NCI-H748 treated with DMSO at 0.1 percent for 48 hours (cell line): ENCODE measurements at regions not wholly inside any gene's neighbourhood (a gene's known extent, or its start where the extent isn't known, plus 50 kb on each side); places are given as distances from the start of the nearest gene placed in this dataset.

Source experiments
- DNase-seq: peaks from one replicate; lab custom pipeline; 2025; lab: John Stamatoyannopoulos, UW

DNA sequence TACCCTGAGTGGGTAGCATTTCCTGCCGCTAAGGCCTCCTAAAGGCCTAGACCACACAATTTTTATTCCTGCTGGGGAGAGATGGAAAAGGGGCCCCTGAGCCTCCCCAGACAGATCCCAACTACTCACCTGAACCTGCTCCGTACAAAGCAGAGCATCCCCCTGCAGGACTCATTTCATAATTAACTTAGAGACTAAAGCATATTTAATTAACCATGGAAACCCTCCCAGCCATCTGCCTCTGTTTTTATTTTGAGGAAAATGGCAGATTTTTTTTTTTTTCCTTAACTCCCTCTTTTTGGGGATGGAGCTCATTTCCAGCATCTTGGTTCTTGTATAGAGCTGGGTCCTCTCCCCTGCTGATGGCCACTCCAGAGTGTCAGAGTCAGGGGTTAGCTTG is 96.5 kb upstream of the CRHR1 start:
- DNase-seq = no peak

DNA sequence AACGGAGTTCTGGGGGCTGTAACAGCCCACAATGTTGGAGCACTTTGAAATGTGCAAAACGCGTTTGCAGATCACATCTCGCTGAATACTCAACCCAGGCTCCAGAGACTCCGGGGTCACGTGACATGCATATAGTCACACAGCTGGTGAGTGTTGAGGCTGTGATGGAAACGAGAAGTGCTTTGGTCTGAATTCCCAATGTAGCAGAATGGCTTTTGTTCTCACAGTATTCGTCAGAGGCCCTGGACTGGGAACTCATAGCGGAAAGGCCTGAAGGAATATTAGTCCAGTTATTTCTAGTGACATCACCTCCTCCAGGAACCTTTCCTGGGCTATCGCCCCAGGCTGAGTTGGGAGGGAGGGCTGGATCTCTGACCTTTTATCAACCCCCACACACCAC is 95.8 kb upstream of the CRHR1 start:
- no peak for DNase-seq

DNA sequence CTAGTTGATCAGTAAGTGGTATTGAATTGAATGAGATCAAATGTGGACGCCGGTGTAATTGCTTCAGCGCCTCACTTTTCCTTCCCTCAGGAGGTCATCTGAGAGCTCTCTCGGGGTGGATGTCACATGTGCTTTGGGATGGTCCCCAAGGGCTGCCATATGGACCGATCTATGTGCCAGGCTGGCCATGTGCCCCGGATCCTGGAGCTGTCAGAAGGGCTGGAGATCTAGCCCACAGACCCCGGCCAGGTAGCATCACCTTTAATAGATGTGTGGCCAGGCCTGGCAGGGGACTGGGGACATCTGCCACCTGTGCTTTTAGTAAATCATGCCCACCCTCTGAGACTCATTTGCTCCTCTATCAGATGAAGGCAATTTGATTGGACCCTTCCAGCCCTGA is 95.3 kb upstream of the CRHR1 start:
- DNase-seq = no peak

DNA sequence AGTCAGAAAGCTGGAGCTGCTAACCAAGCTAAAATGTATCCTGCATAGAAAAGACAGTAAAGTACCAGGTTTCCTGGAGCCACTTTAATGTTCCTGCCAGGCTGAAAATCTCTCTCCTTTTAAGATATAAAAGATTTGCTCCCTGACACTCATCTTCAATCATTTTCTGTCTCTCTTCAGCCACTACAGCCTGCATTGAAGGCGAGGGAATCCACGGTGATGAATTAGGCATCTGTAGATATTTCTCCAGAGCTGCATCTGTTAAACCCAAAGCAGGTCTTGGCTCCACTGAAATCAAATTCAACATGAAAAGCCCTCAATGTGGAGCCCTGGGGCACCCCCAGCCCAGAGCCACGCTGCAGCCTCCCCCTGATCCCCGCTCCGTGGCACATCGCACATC is 94.7 kb upstream of the CRHR1 start:
- no peak for DNase-seq

DNA sequence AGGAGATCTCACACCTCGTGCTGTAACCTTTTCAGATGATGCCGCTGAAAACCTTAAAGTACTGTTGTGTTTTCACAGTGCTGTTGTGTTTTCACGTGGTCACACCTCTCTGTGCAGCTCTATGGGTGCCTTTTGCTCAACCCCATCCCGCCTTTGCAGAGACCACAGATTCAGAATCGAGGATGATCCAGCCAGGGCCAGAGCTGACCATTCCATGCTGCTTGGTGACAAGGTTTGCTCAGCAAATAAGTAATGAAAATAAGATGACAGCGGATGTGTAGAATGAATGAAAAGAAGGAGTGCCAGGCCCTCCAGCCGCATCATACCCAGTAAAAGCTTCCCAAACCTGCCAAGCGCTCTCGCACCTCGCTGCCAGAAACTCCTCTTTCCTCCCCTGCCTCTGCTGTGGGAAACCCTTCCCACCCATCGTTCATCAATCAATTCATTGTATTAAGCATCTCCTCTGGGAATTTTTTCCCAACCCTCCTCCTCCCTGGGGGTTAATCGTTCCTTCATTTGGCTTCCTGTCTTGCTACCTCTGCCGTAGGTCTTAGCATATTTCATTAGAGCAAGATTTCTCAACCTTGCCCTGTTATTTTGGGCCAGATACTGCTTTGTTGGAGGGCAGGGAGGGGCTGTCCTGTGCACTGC is 93.4 kb upstream of the CRHR1 start:
- DNase-seq = no peak

DNA sequence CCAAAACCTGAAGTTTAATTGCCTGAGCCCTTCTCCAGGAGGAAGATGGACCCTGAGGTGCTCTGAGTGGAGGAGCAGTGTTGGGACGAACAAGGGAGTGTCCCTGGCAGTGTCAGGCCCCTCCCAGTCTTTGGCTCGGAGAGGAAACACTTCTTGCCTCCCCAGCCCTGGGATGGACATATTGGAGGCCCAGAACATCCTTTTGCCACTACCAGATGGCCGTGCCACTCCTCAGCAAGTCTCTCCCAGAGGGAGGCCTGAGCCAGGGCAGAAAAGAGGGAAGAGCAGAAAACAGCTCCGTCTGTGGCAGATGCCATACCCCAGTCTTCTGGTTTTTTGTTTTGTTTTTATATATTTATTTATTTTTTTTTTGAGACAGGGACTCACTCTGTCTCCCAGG is 91.5 kb upstream of the CRHR1 start:
- DNase-seq = no peak

DNA sequence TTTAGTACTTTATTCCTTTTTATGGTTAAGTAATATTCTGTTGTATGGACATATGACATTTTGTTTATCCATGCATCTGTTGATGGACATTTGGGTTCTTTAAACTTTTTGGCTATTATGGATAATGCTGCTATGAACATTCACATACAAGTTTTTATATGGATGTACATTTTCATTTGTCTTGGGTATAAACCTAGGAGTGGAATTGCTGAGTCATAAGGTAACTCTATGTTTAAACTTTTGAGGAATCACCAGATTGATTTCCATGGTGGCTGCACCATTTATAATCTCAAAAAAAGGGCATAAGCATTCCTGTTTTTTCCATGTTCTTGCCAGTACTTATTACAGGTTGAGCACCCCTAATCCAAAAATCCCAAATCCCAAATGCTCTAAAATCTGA is 90.3 kb upstream of the CRHR1 start:
- DNase-seq = no peak

DNA sequence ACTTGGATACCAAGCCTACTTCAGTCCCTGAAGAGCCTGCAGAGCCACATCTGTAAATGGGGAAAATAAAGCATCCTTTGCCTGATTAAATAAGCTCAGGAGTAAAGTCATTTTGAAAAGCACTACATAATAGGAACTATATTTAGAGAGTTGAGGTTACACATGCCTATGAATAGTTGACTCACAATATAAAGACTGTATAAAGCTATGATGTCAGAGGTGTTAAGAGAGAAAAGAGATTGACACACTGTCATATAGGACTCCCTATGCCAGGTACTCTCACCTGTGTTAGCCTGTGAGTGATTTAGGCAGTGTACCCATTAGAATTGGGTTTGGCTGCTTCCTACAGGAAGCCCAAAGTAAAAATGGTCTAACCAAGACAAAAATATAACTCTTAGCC is 87.7 kb upstream of the CRHR1 start:
- DNase-seq = no peak

DNA sequence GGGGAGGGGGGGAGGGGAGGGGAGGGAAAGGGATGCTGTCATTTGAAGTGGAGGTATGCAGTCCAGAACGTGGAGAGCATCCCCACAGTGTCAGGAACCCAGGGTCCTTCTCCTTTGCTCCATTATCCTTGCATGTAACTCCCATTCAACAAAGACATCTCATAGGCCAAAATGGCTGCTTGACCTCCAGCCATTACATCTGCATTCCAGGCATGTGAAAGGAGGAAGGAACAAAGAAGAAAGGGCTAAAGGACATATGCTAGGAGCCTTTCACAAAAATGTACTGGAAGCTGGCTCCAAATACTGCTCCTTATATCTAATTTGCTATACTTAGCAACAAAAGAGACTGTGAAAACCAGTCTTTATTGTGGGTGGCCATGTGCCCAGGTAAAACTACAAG is 87.0 kb upstream of the CRHR1 start:
- DNase-seq = no peak

DNA sequence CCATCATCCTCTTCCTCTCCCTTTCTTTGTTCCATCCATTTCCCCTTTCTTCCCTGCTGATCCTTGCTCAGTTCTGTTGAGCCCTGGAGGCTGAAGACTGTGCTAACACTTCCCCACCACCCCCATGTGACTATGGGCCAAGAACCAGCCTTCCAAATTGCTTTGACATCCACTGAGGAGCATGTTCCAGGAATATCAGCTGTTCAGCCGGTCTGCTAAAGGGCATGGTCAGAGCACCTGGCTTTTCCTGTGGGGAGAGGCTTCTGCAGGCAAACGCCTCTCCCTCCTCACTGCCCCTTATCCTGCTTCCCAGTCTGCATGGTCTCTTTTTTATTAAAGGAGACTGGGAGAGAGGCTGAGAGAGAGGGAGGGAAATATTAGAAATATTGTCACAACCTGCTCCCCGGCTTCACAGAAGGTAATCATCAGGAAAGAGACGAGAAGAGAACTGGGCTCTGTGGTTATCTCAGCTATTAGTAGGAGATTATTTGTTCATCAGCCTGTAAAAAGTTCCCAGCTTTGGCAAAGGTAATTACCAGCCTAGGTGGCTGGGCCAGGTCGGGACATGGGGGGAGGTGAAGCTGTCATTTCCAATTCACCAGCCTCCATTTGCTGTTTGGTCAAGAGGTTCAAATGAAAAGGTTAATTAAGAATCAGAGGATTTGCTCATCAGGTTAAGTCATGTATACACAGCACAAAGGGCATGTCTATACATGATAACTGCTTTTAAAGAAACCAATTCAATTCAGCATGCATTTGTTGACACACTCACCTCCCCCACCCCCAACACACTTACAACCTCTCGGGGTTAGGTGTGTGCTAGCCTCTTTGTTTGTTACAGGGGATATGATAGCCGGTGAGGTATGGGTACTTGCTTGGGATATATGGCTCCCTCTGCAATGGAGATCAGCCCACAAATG is 83.7 kb upstream of the CRHR1 start:
- DNase-seq = peak; percentile 67

DNA sequence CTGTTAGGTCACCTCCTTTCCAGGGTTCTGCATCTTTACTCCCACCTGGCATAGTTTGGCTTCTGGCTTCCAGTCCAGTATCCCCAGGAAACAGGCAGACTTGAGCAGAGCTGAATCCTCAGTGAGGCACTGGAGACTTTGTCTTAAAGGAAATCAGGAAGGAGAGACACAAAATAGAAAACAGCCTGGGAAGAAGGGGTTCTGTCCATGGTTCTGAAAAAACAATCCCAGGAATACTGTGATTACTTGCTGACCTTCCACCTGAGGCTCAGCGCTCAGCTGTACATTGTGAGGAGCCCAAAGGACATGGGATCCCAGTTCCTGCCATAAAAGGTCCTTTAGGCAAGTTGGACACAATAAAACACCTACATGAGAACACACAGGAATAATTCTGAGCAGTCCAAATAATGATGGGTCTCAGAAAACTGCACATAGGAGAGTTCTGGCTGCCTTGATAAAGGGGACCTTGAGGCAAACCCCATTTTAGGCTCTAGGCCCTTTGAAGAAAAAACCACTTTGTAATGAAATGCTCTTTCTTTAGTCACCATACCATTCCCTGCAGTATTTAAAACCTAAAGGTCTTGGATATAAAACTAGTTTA is 81.4 kb upstream of the CRHR1 start:
- DNase-seq = no peak

DNA sequence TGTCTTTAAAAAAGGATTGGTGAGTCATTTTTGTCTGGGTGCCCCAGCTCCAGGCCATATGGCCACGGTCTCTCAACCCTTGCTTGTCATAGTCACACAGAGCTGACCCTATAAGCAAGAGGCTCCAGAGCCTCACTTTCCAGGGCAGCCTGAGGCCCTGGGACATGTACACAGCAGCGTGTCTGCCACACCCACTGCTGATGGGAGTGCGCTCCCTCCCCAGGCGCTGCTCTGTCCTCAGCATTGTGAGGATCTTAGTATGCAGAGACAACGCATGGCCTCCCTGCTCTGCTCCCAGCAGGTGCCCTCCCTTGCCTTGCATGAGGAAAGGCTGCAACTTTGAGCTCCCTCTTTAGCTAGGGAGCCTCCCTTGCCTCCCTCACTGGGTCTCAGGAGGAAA is 80.8 kb upstream of the CRHR1 start:
- no peak for DNase-seq

DNA sequence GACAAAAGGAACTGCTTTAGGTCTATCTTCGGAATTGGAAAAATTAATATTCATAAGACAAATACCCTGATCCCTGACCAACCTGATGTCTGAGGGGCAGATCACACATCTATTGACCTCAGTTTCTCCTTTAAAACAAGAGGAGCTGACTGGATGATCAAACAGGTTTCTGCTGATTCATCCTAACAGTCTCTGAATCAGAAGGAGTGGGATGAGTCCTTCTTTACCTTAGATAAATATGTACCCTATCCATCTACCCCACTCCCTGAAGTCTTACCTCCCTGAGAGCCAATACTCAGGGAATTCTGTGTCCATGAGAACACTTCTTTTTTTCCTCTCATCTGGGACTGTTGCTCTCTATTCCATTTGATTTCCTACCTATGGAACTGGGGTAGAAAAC is 80.3 kb upstream of the CRHR1 start:
- no peak for DNase-seq

DNA sequence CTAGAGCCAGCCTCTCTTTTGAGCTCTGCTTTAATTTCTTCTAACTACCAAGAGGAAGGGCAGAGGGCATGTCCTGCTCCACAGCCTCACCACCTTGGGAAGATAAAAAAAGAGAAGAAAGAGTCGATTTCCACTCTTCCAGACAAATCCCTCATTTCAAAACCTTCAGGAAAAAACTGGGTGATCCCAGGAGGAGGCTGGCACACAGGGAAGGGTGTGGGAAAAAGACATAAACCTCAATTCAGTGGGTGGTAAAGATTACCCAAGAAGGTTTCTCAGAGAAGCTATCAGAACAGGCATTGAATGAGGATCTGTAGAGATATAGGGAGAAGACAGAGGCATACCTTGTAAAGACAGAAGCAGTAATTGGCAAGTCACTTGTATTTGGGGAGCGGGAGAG is 79.9 kb upstream of the CRHR1 start:
- DNase-seq = no peak

DNA sequence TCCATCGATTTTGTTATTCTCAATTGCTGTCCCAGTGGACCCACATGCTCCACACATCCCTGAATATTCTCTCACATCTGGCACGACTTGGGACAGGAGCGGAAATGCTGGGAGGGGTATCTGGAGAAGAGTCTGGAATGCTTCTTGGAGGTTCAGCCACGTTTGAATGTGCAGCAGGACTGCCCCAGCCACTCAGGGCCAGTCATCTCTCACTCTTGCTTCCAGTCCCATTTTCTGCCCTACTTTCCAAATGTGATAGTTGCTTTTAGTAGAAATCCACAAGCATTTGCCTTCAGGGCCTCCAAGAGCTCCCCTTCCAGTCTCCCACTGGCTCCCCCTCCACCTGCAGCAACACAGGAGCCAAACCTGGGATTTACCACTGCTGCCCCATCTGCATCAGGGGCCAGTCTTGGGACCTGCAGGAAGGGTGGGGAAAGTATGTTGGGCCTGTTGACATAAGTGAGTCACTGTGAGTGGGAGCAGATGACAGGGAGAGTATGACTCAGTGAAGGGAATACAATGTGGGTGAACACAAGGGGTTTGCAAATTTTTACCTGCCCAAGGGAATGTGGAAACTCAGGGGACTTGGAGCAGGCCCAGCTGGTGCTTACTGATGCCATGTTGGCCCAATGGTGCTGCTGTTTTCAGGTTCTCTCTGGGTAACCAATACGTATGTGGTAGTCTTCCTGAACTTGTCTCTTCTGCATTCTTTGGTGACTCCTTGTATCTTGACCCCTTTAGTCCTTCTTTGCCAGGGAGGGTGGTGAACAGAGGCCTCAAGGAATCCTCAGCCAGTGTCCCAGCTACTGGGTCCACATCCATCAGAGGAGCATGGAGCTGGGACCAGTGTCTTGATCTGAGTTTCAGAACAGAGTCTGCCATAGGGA is 78.8 kb upstream of the CRHR1 start:
- no peak for DNase-seq

DNA sequence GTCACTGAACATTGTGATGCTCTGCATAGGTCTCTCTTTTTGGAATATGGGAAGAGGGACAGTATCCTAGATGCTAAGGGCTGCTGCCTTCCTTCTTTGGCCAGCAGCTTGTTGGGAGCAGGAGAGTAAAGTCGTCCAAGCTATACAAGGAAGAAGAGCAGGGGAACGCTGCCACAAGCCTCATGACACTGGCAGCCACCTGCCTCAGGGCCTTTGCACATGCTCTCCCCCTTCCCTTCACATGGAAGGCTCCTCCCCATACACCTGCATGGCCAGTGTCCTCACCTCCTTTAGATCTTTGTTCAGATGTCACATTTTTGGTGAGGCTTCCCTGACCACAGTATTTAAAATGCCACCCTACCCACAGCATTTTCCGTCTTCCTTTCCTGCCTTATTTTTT is 78.1 kb upstream of the CRHR1 start:
- DNase-seq = no peak

DNA sequence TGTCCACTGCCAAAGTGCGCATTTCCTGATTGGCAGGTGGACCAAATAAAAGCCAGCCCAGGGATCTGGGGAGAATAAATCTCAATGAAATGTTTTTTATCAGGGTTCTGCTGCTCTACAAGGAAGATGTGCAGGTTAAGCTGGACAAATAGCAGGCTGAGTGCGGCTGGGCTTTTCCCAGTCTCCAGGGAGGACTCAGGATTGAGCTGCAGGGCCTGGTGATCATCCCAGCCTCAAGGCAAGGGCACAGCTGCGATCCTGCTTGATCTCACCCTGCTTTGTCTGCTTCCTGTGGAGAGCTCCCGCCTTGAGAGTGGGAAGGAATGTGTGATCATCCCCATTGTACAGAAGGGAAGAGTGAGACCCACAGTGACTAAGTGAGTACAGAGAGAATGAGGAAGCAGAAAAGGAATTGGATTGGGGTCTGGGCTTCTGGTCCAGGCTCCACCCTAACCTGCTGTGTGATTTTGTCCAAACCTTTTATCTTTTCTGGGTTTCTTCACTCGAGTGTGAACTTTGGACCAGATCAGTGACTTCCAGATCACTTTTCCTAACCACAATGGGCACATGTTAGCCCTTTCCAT is 75.3 kb upstream of the CRHR1 start:
- DNase-seq = no peak

DNA sequence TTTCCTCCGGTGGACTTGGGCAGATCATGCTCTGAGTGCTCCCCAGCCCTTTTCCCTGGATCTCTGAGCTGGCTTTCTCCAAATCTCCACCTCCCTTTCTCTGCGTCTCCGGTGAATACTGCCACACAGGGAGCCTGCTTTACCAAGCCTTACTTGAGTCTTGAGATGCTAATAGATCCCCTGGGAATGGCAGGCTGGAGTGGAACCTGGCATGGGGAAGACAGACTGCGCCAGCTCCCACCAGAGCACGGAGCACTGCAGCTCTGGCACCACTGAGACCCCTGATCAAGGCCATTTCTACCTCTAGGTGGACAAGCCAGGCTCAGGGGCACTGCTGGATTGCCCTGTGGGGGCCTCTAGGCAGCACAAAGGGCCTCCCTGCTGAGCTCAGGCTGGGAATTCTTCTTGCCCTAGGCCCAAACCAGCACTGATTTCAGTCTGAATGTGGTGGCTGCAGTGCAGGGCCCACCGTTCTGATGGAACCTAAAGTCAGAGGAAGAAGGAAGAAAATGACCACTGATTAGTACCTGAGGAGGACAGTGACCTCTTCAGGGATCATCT is 74.3 kb upstream of the CRHR1 start:
- no peak for DNase-seq

DNA sequence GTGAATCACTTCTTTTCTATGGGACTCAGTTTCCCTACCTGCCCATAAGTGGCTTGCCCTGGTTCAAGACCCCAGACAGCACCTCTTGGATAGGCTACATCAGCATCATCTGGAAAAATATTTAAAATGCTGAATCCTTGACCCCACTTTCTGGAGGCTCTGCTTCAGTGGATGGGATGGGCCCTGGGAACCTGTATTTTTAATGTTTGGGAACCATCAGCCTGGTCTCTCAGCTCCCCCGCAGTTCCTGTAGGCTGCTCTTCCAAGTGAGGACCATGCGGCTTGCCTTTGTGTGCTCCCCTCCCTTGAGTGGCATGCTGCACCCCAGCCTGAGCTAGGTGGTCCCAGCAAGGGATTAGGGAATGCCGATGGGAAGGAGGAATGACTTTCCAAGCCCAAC is 68.3 kb upstream of the CRHR1 start:
- DNase-seq = no peak

DNA sequence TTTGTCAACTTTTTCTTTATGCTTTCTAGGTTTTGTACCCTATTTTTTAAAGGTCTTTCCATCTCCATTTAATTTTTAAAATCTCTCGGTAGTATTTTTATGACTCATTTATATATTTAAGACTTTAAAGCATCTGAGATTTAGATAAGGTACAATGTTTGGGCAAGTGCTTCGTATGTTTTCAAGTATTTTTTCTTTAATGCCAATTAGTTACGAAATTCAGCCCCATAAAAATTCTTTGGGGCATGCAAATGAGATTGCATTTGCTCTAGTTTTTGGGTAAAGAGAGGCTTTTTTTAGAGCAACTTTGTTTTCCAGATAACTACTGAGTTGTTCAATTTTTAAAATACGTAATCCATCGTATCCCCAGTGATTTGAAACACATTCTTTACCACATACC is 65.3 kb upstream of the CRHR1 start:
- DNase-seq = no peak

DNA sequence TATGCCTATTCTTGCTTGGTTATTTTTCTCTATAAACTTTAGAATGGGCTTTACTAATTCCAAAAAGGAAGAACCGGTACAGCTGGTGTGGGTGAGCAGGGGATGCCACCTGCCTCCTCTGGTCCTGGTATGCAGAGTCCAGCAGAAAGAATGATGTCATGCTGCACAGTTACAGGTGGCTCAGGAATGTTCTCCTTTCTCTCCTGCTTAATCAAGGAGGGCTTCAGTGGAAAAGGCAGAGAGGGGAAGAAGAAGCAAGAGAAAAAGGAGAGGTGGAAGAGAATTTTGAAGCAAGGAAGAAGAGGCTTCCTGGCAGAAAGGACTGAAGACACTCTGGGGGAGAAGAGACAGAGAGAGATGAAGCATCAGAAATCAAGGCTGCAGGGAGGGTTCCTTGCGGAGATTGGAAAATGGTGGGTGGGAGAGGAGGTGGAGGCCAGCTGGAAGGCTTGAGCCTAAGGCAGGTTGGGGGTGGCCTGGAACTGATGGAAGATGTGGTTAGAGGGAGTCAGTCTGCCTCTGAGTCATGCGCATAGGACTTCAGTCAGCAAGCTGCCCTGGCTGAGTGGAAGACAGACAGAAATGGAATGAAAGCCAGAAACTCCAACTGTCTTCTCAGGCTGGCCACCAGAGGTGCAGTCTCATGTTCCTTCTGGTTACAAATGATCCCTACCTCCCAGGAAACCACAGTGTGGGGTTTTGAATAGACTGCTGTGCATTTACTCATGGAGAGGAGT is 64.6 kb upstream of the CRHR1 start:
- no peak for DNase-seq
